ENCODE measurements at regions not wholly inside any gene's neighbourhood (a gene's known extent, or its start where the extent isn't known, plus 50 kb on each side); places are given as distances from the start of the nearest gene placed in this dataset.
"Not testable (repeated sequence)": the region's sequence is repeated elsewhere in the genome, so short reads cannot be mapped to it uniquely, and the experiment has no call there.

- DNase-seq (ENCODE audit: low spot score) = no peak
Measured at GRCh38 chr14:58730792-58731464, 93.2 kb downstream of the DACT1 start.

- peak; percentile 96 for DNase-seq (ENCODE audit: low spot score)
Measured at GRCh38 chr14:58731465-58732293, 93.9 kb downstream of the DACT1 start.

GRCh38 chr14:58732387-58732786 lies 94.6 kb downstream of the DACT1 start:
- DNase-seq (ENCODE audit: low spot score) = no peak

GRCh38 chr14:58733451-58734208 lies 95.9 kb downstream of the DACT1 start:
- no peak for DNase-seq (ENCODE audit: low spot score)

GRCh38 chr14:58735596-58735995 lies 97.8 kb downstream of the DACT1 start:
- DNase-seq (ENCODE audit: low spot score) = no peak

- no peak for DNase-seq (ENCODE audit: low spot score)
Measured at GRCh38 chr14:58736606-58737005, 98.8 kb downstream of the DACT1 start.

GRCh38 chr14:58737511-58737910 lies 99.7 kb downstream of the DACT1 start:
- DNase-seq (ENCODE audit: low spot score) = no peak

- DNase-seq (ENCODE audit: low spot score) = peak; percentile 71
Measured at GRCh38 chr14:58738189-58738836, 100.6 kb downstream of the DACT1 start.

GRCh38 chr14:58738876-58739275 lies 101.1 kb downstream of the DACT1 start:
- DNase-seq (ENCODE audit: low spot score) = no peak

- no peak for DNase-seq (ENCODE audit: low spot score)
Measured at GRCh38 chr14:58739674-58740073, 101.9 kb downstream of the DACT1 start.

- DNase-seq (ENCODE audit: low spot score) = no peak
Measured at GRCh38 chr14:58740379-58740935, 102.7 kb downstream of the DACT1 start.

- no peak for DNase-seq (ENCODE audit: low spot score)
Measured at GRCh38 chr14:58744801-58745394, 107.1 kb downstream of the DACT1 start.

GRCh38 chr14:58746261-58746660 lies 108.5 kb downstream of the DACT1 start:
- DNase-seq (ENCODE audit: low spot score) = peak; percentile 63

GRCh38 chr14:58746701-58747100 lies 108.9 kb downstream of the DACT1 start:
- DNase-seq (ENCODE audit: low spot score) = no peak

GRCh38 chr14:58747181-58747580 lies 109.4 kb downstream of the DACT1 start:
- no peak for DNase-seq (ENCODE audit: low spot score)

- not testable (repeated sequence) for DNase-seq (ENCODE audit: low spot score)
Measured at GRCh38 chr14:58748251-58748650, 110.5 kb downstream of the DACT1 start.

GRCh38 chr14:58749066-58749669 lies 111.4 kb downstream of the DACT1 start:
- DNase-seq (ENCODE audit: low spot score) = peak; percentile 87

- no peak for DNase-seq (ENCODE audit: low spot score)
Measured at GRCh38 chr14:58750321-58751269, 112.8 kb downstream of the DACT1 start.

- DNase-seq (ENCODE audit: low spot score) = no peak
Measured at GRCh38 chr14:58751788-58752187, 114.0 kb downstream of the DACT1 start.

GRCh38 chr14:58752289-58752688 lies 114.5 kb downstream of the DACT1 start:
- no peak for DNase-seq (ENCODE audit: low spot score)
